SK-N-MC (cell line): ENCODE measurements at regions not wholly inside any gene's neighbourhood (a gene's known extent, or its start where the extent isn't known, plus 50 kb on each side); places are given as distances from the start of the nearest gene placed in this dataset.

Source experiments
- EZH2 ChIP-seq: fragments of 200-600 bp; sonication (generic); IDR thresholded peaks from one replicate; pipeline ENCODE4 v1.6.1; 2017; ENCODE audit warnings: antibody characterized with exemption
- POLR2AphosphoS5 ChIP-seq: IDR thresholded peaks from 2 replicates; pipeline ENCODE4 v1.6.1; 2012; ENCODE audit warnings: mild to moderate bottlenecking, low read depth, low read length, borderline replicate concordance

DNA sequence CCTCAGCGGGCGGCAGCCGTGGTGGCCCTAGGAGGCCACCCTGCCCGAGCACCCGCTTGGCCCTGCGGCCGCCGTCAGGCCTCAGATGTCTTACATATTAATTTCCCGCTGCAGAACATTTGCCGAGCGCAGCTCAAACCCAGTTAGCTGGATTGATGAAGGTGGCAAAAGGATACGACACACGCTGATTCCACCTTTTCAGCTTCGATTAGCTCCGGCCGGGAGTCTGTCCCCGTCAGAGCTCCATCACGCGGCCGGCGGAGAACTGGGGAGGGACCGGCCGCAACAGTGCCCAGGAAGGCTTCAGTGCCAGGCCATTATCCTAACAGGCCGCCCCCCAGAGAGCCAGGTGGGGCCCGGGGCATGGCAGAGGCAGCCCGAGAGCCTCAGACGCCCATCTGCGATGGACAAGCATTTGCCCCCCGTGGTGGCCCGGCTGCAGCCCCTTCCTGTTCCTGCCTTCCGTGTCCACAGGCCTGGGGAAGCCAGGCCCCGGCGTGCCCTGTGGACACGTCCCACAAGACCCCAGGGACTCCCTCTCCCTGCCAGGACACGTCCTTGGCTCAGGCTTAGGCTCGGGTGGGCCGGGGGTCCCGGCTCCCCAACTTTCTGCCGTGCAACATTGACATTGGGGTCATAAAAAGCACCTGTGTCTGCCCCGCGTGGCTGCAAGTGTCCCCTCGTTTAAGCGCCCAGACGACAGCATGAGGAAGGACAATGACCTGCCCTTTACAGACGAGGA lies 133.8 kb upstream of the NKX1-1 start:
- TF ChIP-seq EZH2 (no peak), POLR2AphosphoS5 (no peak)
